Activated CD4-positive, alpha-beta memory T cell treated with anti-CD3 and anti-CD28 coated beads, Interleukin-2, amount 10 ng/mL, durations not matched to agents 7 days and 5 days (primary cell): ENCODE measurements at regions not wholly inside any gene's neighbourhood (a gene's known extent, or its start where the extent isn't known, plus 50 kb on each side); places are given as distances from the start of the nearest gene placed in this dataset.

Experiments
- CTCF ChIA-PET: fragments of 350-600 bp; sonication (Branson Sonifier 250); formaldehyde crosslinking; loops from one replicate; lab custom pipeline; 2021; ENCODE audit warnings: antibody characterized with exemption, inconsistent platforms; lab: Charles Lee
- POLR2A ChIA-PET: fragments of 350-600 bp; sonication (Branson Sonifier 250); formaldehyde crosslinking; loops from one replicate; lab custom pipeline; 2021; ENCODE audit warnings: antibody characterized with exemption; lab: Charles Lee
- DNase-seq: peaks from one replicate; pipeline ENCODE4 v3.0.0-alpha.2; 2020
- H3K27ac Mint-ChIP-seq: one replicate; pipeline ENCODE4 v1.8.0; 2021; ENCODE audit warnings: mild to moderate bottlenecking, mixed read lengths
- H3K27me3 Mint-ChIP-seq: one replicate; pipeline ENCODE4 v1.8.0; 2021; ENCODE audit warnings: mixed read lengths
- H3K36me3 Mint-ChIP-seq: one replicate; pipeline ENCODE4 v1.8.0; 2021; ENCODE audit warnings: low read depth, mixed read lengths
- H3K4me1 Mint-ChIP-seq: one replicate; pipeline ENCODE4 v1.8.0; 2021; ENCODE audit warnings: mixed read lengths
- H3K4me3 Mint-ChIP-seq: one replicate; pipeline ENCODE4 v1.8.0; 2021; ENCODE audit warnings: mild to moderate bottlenecking, mixed read lengths
- H3K9me3 Mint-ChIP-seq: one replicate; pipeline ENCODE4 v1.8.0; 2021; ENCODE audit warnings: mixed read lengths

DNA sequence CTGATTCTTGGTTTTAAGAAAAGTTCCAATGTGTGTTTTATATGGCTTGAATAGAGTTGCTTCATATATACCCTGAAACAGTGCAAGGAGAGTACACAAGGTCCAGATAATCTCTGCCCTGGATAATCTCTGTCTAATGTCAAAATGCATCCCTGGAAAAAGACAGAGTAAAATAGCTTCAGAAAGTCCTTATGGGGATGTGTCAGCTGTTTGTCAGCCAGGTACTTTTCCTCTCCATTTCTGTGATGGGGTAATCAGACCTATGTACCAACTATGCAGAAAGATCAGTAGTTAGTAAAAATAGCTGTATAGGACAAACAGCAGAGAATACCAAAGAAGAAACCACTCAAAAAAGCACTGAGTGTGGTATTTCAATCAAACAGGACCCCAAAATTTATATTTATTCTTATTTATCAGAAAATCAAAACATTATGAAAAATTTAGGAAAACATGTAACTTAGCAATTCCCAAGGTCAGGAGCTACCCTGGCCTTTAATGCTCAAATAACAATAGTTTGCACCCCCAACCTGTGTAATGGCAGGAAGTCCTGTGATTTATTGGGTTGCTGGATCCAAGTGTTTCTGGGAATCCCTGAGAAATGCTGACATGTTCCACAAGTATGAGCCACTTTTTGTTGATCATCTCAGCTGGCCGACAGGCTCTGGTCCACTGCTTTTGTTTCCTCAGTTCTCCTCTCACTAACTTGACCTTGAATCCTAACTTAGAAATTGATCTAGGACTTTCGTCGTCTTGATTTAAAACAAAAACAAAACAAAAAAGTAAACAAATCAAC, 69.6 kb downstream of the MDH1 start:
- POLR2A ChIA-PET, result no interaction called here
- Mint-ChIP-seq H3K27me3 (peaks cover 26% of the 10 kb centered on the region), H3K4me3 (no peak overlapping the region), H3K27ac (no peak overlapping the region), H3K4me1 (no peaks in the 10 kb centered on the region), H3K9me3 (no peaks in the 10 kb centered on the region), H3K36me3 (no peaks in the 10 kb centered on the region)
- DNase-seq, result no peak
- CTCF ChIA-PET, result interaction anchor here (1.3 kb wide), 1 partner anchor 41 kb away, joined by 4 read pairs; no protein-coding TSS in a partner anchor

DNA sequence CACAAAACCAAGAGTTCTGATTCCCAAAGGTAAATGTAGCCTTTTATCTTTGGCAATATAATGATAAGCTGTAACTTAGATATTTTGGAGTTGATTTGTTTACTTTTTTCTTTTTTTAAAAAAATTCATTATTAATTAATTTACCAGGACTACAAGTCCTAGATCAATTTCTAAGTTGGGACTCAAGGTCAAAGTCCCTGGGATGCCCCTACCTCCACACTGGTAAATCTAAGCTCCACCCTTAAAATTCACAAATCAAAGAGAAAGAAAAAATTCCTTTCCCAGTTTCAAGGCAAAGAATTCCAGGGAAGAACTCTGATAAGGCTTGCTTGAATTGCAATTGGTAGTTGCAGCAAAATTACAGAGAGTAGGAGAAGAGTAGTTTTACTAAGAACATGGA, 71.3 kb downstream of the MDH1 start:
- no peak for DNase-seq
- ChIA-PET POLR2A (no interaction called here), CTCF (no interaction called here)
- no peak overlapping the region for H3K4me3 Mint-ChIP-seq
- H3K27ac Mint-ChIP-seq, result no peak overlapping the region
- no peaks in the 10 kb centered on the region for H3K9me3 Mint-ChIP-seq
- no peaks in the 10 kb centered on the region for H3K4me1 Mint-ChIP-seq
- H3K27me3 Mint-ChIP-seq, result peaks cover 28% of the 10 kb centered on the region
- H3K36me3 Mint-ChIP-seq, result no peaks in the 10 kb centered on the region

DNA sequence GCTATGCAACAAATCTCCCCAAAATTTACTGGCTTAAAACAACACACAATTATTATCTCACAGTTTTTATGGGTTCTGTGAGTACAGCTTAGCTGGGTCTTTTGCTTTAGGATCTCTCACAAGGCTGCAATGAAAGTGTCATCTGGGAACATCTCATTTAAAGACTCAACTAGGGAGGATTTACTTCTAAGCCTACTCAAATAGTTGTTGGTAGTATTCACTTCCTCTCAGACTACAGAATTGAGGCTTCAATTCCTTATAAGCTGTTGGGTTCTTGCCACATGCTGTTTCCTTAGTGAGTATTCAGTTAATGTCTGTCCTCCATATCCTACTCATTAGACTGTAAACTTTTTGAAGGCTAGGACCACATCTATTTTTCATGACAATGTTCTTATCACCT, 72.3 kb downstream of the MDH1 start:
- CTCF ChIA-PET, result no interaction called here
- POLR2A ChIA-PET, result no interaction called here

DNA sequence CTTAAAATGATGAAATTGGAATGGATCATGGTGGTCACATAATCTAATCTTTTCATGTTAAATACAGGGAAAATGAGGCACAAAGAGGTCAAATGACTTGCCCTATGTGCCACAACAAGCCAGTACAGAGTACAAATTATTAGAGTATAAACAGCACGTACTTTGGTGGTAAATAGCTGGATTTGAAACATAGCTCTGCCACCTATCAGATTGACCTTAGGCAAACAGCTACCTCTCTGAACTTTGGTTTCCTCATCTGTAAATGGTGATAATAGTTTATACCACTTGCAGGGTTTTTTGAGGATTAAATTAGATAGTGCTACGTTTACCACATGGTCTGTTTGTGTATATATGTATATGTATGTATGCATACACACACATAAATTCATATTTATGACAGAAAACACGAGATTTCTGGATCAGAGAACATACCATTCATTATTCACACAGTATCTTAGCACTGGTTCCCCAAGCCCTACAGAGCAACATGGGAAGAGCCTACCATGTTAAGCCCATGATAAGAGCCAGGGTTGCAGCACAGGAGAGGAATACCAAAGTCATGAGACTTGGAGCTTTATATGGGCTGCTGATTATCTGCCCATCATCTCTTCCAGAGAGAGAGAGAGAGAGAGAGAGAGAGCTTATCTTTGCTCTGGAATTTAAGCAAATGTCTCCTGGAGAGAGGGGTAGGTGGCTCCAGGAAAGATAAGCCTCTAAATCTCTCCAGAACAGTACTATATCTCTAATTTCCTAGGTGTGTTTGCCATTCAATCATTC, 73.5 kb downstream of the MDH1 start:
- DNase-seq, result no peak
- peaks cover 30% of the 10 kb centered on the region for H3K27me3 Mint-ChIP-seq
- H3K36me3 Mint-ChIP-seq, result no peaks in the 10 kb centered on the region
- ChIA-PET CTCF (no interaction called here), POLR2A (no interaction called here)
- no peak overlapping the region for H3K4me3 Mint-ChIP-seq
- no peaks in the 10 kb centered on the region for H3K4me1 Mint-ChIP-seq
- no peaks in the 10 kb centered on the region for H3K9me3 Mint-ChIP-seq
- H3K27ac Mint-ChIP-seq, result no peak overlapping the region

More for the DNA sequence above, 72.3 kb downstream of the MDH1 start:
- Mint-ChIP-seq H3K27ac (no peak overlapping the region), H3K27me3 (peaks cover 31% of the 10 kb centered on the region), H3K9me3 (no peaks in the 10 kb centered on the region), H3K36me3 (no peaks in the 10 kb centered on the region), H3K4me3 (no peak overlapping the region), H3K4me1 (no peaks in the 10 kb centered on the region)
- DNase-seq, result no peak

DNA sequence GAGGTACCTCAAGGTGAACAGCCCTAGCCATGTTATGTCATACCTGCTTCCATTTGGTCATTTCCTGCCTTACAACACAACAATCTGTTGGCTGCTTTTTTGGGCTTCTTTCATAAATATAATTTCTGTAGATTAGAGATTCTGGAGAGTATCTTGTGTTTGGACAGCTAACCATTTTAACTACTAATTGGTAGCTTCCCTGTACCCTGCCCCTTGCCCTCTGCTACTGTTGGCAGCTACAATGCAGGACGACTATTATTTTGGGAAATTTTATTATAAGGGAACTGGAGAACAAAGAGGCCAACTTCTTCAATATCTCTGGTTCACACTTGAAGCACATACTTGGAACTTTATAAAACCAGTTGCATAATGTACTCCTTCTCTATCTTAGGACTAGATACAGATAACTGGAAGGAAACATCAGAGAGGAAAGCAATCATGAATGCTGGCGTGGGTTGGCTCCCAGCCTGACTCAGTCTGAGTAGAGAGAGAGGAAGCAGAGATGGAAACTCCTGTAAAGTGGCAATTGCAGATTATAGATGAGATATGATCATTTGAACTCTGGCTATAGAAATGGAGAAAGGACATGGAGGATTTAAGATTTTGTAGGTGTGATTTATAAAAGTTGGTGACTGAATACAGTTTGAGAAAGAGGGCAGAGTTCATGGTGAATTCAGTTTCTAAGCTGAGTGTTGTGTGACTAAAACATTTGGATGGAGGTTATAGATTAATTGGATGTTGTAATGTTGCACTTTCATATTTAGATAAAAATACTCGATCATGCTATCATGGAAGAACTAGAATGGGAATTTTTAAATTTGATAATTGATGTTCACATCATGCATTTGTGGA, 74.5 kb downstream of the MDH1 start:
- H3K27ac Mint-ChIP-seq, result no peak overlapping the region
- POLR2A ChIA-PET, result no interaction called here
- CTCF ChIA-PET, result no interaction called here
- H3K27me3 Mint-ChIP-seq, result peaks cover 32% of the 10 kb centered on the region
- DNase-seq, result no peak
- no peaks in the 10 kb centered on the region for H3K9me3 Mint-ChIP-seq
- no peaks in the 10 kb centered on the region for H3K4me1 Mint-ChIP-seq
- H3K4me3 Mint-ChIP-seq, result no peak overlapping the region
- no peaks in the 10 kb centered on the region for H3K36me3 Mint-ChIP-seq

DNA sequence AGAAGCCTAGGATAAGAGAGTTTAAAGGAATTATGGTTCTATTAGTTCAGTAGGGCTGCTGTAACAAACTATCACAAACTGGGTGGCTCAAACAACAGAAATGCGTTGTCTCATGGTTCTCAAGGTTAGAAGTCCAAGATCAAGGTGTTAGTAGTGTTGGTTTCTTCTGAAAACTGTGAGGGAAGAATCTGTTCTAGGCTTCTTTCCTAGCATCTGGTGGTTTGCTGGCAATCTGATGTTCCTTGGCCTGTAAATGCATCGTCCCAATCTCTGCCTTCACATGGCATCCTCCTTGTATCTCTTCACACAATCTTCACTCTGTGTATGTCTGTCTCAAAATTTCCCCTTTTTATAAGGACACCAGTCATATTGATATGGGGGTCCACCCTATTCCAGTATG, 76.3 kb downstream of the MDH1 start:
- Mint-ChIP-seq H3K27ac (no peak overlapping the region), H3K27me3 (peaks cover 37% of the 10 kb centered on the region), H3K4me3 (no peak overlapping the region), H3K9me3 (no peaks in the 10 kb centered on the region), H3K4me1 (no peaks in the 10 kb centered on the region), H3K36me3 (no peaks in the 10 kb centered on the region)
- CTCF ChIA-PET, result no interaction called here
- POLR2A ChIA-PET, result no interaction called here
- no peak for DNase-seq

DNA sequence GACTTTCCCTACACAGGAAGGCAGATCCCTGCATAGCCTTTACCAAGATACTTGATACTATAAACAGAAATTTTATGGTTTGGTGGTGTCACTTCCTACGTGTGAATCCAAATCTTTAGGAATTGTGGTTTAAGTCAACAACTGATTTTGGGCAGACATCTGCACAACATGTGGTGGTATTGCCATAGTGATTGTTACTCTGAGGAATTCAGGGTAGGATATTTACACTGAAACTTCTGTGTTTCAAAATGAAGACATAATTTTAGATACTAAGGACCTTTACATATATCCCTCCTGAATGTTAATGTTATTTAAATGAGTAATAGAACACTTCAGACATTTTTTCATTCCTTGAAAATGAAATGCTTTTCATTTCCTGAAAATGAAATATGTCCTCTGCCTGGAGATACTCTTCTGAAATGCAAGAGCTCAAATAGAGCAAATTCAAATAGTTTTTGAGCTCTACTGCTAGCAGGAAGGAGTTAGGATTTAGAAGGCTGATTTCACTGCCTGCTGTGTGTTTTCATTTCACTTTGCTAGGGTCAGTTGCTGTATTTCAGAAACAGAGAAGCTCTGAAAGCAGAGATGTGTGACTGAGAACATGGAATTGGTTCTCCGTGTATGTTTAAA, 77.2 kb downstream of the MDH1 start:
- Mint-ChIP-seq H3K4me1 (no peaks in the 10 kb centered on the region), H3K27me3 (peaks cover 37% of the 10 kb centered on the region), H3K36me3 (no peaks in the 10 kb centered on the region), H3K9me3 (no peaks in the 10 kb centered on the region), H3K27ac (no peak overlapping the region), H3K4me3 (no peak overlapping the region)
- no peak for DNase-seq
- ChIA-PET POLR2A (no interaction called here), CTCF (no interaction called here)

DNA sequence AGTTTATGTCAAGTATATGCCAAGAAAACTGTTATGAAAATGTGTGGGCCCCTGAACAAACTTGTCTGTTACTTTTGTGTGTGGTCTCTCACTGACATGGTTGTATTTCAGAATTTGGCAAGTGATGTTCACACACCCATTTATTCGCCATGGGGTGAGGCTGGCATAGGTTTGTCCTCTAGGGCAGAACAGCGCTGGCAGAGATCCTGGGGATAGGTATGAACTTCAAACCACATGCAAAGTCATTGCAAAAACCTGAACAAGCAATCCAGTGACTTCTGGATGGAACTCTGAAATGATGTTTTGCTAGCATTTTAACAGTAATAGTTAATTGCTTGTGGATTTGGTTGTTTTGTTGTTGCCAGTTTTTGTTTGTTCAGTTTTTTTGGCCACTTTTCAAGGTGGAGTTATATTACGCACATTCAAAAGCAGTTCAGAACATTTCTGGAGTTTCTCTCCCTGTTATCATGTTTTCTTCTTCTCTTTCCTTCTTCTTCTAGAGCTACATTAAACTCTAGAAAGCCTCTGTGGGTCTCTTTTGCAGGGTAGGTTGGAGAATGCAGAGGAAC, 78.5 kb downstream of the MDH1 start:
- ChIA-PET POLR2A (no interaction called here), CTCF (no interaction called here)
- H3K4me3 Mint-ChIP-seq, result no peak overlapping the region
- H3K27ac Mint-ChIP-seq, result no peak overlapping the region
- peaks cover 28% of the 10 kb centered on the region for H3K27me3 Mint-ChIP-seq
- H3K36me3 Mint-ChIP-seq, result no peaks in the 10 kb centered on the region
- no peaks in the 10 kb centered on the region for H3K9me3 Mint-ChIP-seq
- no peak for DNase-seq
- H3K4me1 Mint-ChIP-seq, result no peaks in the 10 kb centered on the region

DNA sequence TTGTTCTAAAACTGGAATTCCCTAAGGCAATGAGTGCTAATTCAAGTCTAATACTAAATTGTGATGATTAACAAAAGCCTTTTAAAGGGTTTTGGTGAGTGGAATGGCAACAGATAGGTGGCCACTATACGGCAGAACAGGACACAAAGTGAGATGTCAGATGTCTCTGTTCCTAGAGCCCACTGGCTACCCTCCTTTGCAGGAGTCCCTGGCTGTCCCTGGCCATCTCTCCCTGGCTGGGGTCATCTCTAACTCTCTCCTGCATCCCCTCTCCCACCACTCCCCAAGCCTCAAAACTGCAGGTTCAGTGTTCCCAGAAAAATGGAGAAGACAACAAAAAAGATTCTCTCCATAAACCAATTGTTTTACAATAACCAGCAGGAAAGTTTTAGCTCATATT, 79.2 kb downstream of the MDH1 start:
- H3K4me3 Mint-ChIP-seq, result no peak overlapping the region
- H3K4me1 Mint-ChIP-seq, result no peaks in the 10 kb centered on the region
- POLR2A ChIA-PET, result no interaction called here
- no peak overlapping the region for H3K27ac Mint-ChIP-seq
- CTCF ChIA-PET, result no interaction called here
- no peaks in the 10 kb centered on the region for H3K9me3 Mint-ChIP-seq
- no peaks in the 10 kb centered on the region for H3K36me3 Mint-ChIP-seq
- peaks cover 21% of the 10 kb centered on the region for H3K27me3 Mint-ChIP-seq
- DNase-seq, result no peak

DNA sequence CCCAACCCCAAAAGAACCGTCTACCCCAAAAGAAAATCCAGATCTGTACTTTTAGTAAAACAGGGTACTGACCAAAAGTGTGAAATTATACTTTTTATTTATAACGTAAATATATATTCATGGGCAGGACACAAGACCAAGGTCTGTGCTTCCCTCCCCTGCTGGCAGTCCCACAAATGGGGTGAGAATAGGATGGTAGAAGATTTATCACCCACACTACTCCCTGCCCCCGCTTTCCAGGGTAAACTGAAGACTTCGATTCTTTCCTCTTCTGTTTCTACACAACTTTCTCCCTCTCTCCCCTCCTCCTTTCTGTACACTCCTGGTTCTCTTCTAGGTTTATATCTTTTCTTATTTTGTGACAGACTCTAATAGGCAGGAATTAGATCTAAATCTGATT, 79.7 kb downstream of the MDH1 start:
- ChIA-PET POLR2A (no interaction called here), CTCF (no interaction called here)
- Mint-ChIP-seq H3K4me1 (no peaks in the 10 kb centered on the region), H3K27ac (no peak overlapping the region), H3K4me3 (no peak overlapping the region), H3K36me3 (no peaks in the 10 kb centered on the region), H3K9me3 (no peaks in the 10 kb centered on the region), H3K27me3 (peaks cover 20% of the 10 kb centered on the region)
- DNase-seq, result no peak

DNA sequence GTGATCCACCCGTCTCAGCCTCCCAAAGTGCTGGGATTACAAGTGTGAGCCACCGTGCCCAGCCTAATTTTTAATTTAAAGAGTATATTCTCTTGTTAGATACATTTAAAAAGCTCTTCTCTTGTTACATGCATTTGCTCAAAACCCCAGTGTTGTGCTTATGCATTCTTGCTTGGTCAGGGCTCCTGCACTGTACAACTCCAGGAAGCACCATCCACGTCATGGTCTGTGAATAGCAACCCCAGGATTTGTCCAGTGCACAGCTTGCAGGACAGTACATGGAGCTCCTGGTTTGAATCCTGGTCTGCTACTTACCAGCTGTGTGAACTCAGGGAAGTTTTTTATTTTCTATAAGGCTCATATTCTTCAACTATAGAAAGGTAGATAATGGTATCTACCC, 80.8 kb downstream of the MDH1 start:
- POLR2A ChIA-PET, result interaction anchor here (0.7 kb wide), 1 partner anchor 18 kb away, joined by 3 read pairs; no protein-coding TSS in a partner anchor
- Mint-ChIP-seq H3K36me3 (no peaks in the 10 kb centered on the region), H3K27ac (no peak overlapping the region), H3K4me3 (no peak overlapping the region), H3K4me1 (no peaks in the 10 kb centered on the region), H3K27me3 (peaks cover 21% of the 10 kb centered on the region), H3K9me3 (no peaks in the 10 kb centered on the region)
- no peak for DNase-seq
- CTCF ChIA-PET, result interaction anchor here (0.6 kb wide), 1 partner anchor 192 kb away, joined by 4 read pairs; no protein-coding TSS in a partner anchor

DNA sequence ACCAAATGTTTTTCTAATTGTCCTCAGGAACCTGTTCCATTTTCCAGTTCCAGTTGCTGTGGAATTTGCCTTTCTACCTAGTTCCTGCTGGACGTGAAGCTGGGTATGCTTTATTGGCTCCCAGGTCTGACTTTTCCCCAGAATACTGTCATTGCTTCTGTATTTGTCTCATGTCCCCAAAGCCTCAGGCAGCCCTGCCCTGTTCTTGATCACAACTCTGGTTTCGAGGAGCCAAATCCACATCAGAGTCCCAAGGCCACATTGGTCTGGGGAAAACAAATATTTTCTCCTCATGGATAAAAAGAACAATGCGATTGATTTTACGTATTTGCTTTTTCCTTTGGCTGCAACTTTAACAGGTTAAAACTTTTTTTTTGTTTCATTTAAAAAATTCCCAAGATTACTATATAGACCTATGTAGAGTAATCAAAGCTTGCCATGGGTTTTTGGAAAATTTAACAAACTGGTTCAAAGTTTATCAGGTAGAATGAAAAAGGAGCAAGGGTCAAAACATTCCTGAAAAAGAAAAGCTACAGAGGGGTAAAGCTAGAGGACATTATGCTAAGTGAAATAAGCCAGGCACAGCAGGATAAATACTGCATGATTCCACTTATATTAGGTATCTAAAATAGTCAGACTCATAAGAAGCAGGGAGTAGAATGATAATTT, 85.2 kb downstream of the MDH1 start:
- Mint-ChIP-seq H3K27me3 (peaks cover 13% of the 10 kb centered on the region), H3K4me1 (peaks cover 7% of the 10 kb centered on the region), H3K9me3 (no peaks in the 10 kb centered on the region), H3K27ac (no peak overlapping the region), H3K36me3 (no peaks in the 10 kb centered on the region), H3K4me3 (no peak overlapping the region)
- DNase-seq, result no peak
- CTCF ChIA-PET, result interaction anchor here (1.3 kb wide), 1 partner anchor 19 kb away, joined by 3 read pairs; no protein-coding TSS in a partner anchor
- POLR2A ChIA-PET, result no interaction called here
